ENCODE measurements at regions not wholly inside any gene's neighbourhood (a gene's known extent, or its start where the extent isn't known, plus 50 kb on each side); places are given as distances from the start of the nearest gene placed in this dataset.

DNA sequence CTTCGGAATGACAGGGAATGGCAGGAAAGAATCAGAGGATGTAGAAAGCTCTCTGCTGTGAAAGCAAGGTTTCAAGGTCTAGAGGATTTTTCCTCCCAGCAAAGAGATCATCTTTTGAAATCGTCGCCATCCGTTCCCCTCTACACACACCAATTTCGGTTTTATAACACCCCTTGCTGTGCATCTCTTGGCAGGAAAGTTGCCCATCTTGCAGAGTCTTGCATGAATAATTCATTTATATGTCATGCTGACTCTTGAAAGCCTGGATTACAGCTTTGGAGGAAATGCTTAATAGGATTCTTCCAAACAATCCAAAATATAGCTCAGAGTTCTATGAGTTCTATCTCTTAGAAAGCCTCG, 262.7 kb downstream of the CHL1 start:
- no peaks in the 10 kb centered on the region for H3K27me3 ChIP-seq (ENCODE audit: low read depth, low read length)
- H3K9me3 ChIP-seq (ENCODE audit: control insufficient read depth in 1 of 2, low read length in 2 of 2), result no peaks in the 10 kb centered on the region
- H3K27ac ChIP-seq (ENCODE audit: low read length), result no peak overlapping the region
- no peaks in the 10 kb centered on the region for H3K36me3 ChIP-seq (ENCODE audit: control insufficient read depth in 1 of 2, insufficient read depth in 2 of 2, low read length in 2 of 2)
- H3K4me1 ChIP-seq (ENCODE audit: control insufficient read depth in 1 of 2, insufficient read depth in 2 of 2, low read length in 2 of 2), result no peaks in the 10 kb centered on the region
- no peak overlapping the region for H3K4me3 ChIP-seq (ENCODE audit: low read depth in 1 of 2, low read length in 2 of 2)

DNA sequence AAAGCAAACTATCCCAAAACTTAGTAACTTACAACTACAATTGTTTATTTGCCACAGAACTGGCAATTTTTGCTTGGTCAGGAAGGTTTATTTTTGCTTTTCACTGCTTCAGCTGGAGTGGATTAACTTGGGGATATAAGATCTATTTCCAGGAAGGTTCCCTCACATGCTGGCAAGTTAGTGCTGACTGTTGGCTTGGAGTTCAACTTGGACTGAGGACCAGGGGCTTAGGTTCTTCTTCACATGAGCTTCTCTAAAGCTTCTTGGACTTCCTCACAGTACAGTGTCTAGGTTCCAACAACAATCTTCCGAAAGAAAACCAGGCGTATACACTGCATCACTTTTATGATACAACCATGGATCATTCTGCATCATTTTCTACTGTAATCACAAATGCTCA, 264.4 kb downstream of the CHL1 start:
- no peak overlapping the region for H3K27ac ChIP-seq (ENCODE audit: low read length)

DNA sequence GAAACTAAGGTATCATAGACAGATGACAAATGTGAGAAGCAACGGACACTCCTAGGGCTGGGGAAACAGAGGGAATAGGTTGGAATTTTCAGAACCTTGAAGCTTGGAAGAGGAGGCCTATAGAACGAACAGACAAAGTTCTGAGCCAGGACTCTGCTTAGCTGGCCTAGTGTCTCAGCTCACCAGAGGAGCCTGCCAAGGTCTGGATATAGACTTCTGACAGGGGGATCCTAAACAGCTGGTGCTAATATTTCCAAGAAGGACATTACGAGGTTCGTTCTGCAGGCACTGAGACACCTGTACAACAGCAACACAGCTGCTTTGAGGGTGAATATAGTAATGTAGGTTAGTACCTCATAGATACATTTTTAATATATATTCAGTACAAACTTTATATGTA, 266.3 kb downstream of the CHL1 start:
- no peaks in the 10 kb centered on the region for H3K36me3 ChIP-seq (ENCODE audit: control insufficient read depth in 1 of 2, insufficient read depth in 2 of 2, low read length in 2 of 2)
- H3K27me3 ChIP-seq (ENCODE audit: low read depth, low read length), result no peaks in the 10 kb centered on the region
- H3K4me3 ChIP-seq (ENCODE audit: low read depth in 1 of 2, low read length in 2 of 2), result no peak overlapping the region
- no peaks in the 10 kb centered on the region for H3K9me3 ChIP-seq (ENCODE audit: control insufficient read depth in 1 of 2, low read length in 2 of 2)
- H3K4me1 ChIP-seq (ENCODE audit: control insufficient read depth in 1 of 2, insufficient read depth in 2 of 2, low read length in 2 of 2), result no peaks in the 10 kb centered on the region
- no peak overlapping the region for H3K27ac ChIP-seq (ENCODE audit: low read length)

More for the DNA sequence above, 264.4 kb downstream of the CHL1 start:
- Histone ChIP-seq H3K36me3 (ENCODE audit: control insufficient read depth in 1 of 2, insufficient read depth in 2 of 2, low read length in 2 of 2) (no peaks in the 10 kb centered on the region), H3K4me3 (ENCODE audit: low read depth in 1 of 2, low read length in 2 of 2) (no peak overlapping the region), H3K9me3 (ENCODE audit: control insufficient read depth in 1 of 2, low read length in 2 of 2) (no peaks in the 10 kb centered on the region), H3K4me1 (ENCODE audit: control insufficient read depth in 1 of 2, insufficient read depth in 2 of 2, low read length in 2 of 2) (no peaks in the 10 kb centered on the region), H3K27me3 (ENCODE audit: low read depth, low read length) (no peaks in the 10 kb centered on the region)

DNA sequence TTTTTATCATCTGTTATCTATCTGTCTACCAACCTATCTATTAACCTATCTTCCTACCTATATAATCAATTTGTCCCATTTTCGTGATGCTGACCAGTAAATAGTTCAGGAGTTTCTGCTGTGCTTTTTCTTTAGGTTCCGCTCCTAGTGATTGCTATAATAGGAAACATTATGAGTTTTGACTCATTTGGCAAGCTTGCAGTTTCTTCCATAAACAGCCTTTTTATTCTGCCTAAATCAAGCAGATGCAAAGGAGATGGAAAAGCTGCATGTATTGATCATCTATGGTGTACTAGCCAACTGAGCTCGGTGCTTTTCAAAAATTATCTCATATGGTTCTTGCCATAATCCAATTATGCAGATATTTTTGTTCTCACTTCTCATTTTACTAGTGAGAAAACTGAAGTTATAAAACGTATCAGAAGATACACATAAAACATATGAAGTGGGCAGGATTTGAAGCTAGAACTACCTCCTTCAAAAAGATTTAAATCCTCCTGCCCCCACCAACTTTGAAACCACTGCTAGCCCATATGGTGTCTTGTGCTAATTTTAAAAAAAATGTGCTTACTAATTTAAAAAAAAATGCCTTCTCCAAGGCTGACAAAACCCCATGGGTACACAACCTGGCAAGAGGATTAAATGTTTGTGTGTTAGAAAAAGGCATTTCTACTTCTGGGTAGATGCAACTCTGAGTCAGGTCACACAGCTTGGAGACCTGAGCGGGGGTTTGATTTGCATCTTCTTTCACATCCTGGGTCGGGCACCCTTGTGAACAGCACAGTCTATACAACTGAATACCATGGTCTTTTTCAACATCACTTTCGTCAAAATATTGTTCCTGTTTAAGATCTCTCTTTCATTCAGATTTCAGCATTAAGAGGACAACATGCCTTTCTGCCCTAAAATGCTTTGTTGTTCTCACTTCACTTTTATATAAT, 267.0 kb downstream of the CHL1 start:
- Histone ChIP-seq H3K27me3 (ENCODE audit: low read depth, low read length) (no peaks in the 10 kb centered on the region), H3K36me3 (ENCODE audit: control insufficient read depth in 1 of 2, insufficient read depth in 2 of 2, low read length in 2 of 2) (no peaks in the 10 kb centered on the region), H3K4me1 (ENCODE audit: control insufficient read depth in 1 of 2, insufficient read depth in 2 of 2, low read length in 2 of 2) (no peaks in the 10 kb centered on the region), H3K9me3 (ENCODE audit: control insufficient read depth in 1 of 2, low read length in 2 of 2) (no peaks in the 10 kb centered on the region), H3K4me3 (ENCODE audit: low read depth in 1 of 2, low read length in 2 of 2) (no peak overlapping the region), H3K27ac (ENCODE audit: low read length) (no peak overlapping the region)

DNA sequence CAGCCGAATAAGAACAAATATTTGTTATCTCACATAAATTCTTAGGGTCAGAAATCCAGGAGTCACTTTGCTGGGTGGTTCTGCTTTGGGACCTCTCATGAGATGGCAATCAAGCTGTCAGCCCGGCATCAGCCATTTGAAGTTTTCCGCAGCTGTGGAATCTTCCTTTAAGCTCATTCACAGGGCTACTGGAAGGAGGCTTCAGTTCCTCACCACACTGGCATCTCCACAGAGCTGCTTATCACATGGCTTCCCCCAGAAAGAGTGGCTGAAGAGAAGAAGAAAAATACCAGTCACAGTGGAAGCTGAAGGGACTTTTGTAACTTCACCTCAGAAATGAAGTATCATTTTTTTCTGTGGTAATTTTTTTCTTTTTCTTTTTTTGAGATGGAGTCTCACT, 267.7 kb downstream of the CHL1 start:
- no peaks in the 10 kb centered on the region for H3K4me1 ChIP-seq (ENCODE audit: control insufficient read depth in 1 of 2, insufficient read depth in 2 of 2, low read length in 2 of 2)
- no peaks in the 10 kb centered on the region for H3K36me3 ChIP-seq (ENCODE audit: control insufficient read depth in 1 of 2, insufficient read depth in 2 of 2, low read length in 2 of 2)
- no peak overlapping the region for H3K27ac ChIP-seq (ENCODE audit: low read length)
- no peak overlapping the region for H3K4me3 ChIP-seq (ENCODE audit: low read depth in 1 of 2, low read length in 2 of 2)
- no peaks in the 10 kb centered on the region for H3K9me3 ChIP-seq (ENCODE audit: control insufficient read depth in 1 of 2, low read length in 2 of 2)
- H3K27me3 ChIP-seq (ENCODE audit: low read depth, low read length), result no peaks in the 10 kb centered on the region

DNA sequence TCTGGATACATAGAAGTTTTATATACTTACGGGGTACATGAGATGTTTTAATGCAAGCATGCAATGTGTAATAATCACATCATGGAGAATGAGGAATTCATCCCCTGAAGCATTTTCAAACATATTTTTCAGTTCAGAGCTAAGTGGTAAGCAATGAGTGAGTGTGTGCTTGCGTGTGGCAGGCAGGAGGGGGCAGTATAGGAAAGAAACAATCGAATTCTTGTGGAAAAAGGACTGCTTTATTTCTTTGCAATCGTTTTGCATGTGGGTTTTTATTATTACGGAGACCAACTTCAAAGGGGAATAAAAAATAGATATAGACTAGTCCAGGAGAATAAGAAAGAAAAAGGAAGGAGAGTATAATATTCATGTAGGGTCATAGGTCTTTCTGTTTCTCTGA, 271.6 kb downstream of the CHL1 start:
- Histone ChIP-seq H3K4me3 (ENCODE audit: low read depth in 1 of 2, low read length in 2 of 2) (no peak overlapping the region), H3K36me3 (ENCODE audit: control insufficient read depth in 1 of 2, insufficient read depth in 2 of 2, low read length in 2 of 2) (no peaks in the 10 kb centered on the region), H3K27ac (ENCODE audit: low read length) (no peak overlapping the region), H3K9me3 (ENCODE audit: control insufficient read depth in 1 of 2, low read length in 2 of 2) (peaks cover 0 to 2% of the 10 kb centered on the region in 2 donors), H3K4me1 (ENCODE audit: control insufficient read depth in 1 of 2, insufficient read depth in 2 of 2, low read length in 2 of 2) (no peaks in the 10 kb centered on the region), H3K27me3 (ENCODE audit: low read depth, low read length) (no peaks in the 10 kb centered on the region)

DNA sequence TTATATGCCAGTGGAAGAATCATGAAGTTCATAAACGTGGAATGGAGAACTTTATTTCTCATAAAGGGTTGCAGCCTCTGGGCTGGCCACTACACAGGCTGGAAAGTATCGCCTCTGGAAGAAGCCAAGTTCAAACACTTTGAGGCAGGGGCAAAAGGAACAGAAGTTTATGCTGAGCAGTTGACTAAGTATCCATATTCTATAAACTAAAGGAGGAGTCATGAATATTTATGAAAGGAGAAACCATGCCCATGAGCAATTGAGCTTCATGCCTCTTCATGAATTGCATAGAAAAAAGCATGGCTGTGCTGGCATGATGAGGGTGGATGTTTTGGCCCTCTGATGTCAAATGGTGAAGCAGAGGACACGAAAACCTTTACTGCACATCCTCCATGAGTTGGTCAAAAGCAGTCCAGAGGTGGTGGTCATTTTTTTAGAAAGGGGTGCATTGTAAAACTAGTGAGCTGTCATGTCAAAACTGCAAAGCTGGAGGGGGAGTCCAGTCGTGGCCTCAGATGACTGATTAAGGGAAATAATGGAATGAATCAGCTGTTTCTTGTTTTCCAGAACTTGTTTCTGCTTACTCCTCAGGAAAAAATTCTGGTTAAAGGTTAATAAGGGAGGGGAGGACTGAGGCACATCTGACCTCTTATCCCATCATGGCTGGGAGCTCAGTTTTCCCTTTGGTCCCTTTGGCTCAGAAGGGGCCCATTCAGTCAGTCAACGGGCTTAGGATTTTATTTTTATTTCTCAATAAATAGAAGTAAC, 276.7 kb downstream of the CHL1 start:
- Histone ChIP-seq H3K4me1 (ENCODE audit: control insufficient read depth in 1 of 2, insufficient read depth in 2 of 2, low read length in 2 of 2) (no peaks in the 10 kb centered on the region), H3K27ac (ENCODE audit: low read length) (no peak overlapping the region), H3K27me3 (ENCODE audit: low read depth, low read length) (no peaks in the 10 kb centered on the region), H3K4me3 (ENCODE audit: low read depth in 1 of 2, low read length in 2 of 2) (no peak overlapping the region), H3K9me3 (ENCODE audit: control insufficient read depth in 1 of 2, low read length in 2 of 2) (peaks cover 0 to 6% of the 10 kb centered on the region in 2 donors), H3K36me3 (ENCODE audit: control insufficient read depth in 1 of 2, insufficient read depth in 2 of 2, low read length in 2 of 2) (no peaks in the 10 kb centered on the region)

DNA sequence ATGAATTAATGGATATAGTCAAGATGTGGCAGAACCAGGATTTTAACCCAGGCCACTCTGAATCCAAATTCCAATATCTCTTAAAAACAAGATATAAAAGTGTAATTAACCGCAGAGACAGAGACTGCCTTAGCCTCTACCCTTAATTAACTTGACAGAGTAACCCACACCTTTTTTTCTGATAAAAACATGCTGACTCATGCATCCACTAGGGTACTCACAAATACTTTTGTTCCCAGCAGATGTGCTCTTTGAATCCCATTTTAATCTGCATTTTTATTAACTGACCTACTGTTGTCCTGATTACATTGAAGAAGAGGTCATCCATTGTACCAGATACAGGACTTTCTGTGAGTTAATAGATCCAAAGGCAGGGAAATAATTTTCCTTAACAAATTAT, 278.3 kb downstream of the CHL1 start:
- H3K27ac ChIP-seq (ENCODE audit: low read length), result no peak overlapping the region
- no peaks in the 10 kb centered on the region for H3K4me1 ChIP-seq (ENCODE audit: control insufficient read depth in 1 of 2, insufficient read depth in 2 of 2, low read length in 2 of 2)
- H3K27me3 ChIP-seq (ENCODE audit: low read depth, low read length), result no peaks in the 10 kb centered on the region
- peaks cover 0 to 6% of the 10 kb centered on the region in 2 donors for H3K9me3 ChIP-seq (ENCODE audit: control insufficient read depth in 1 of 2, low read length in 2 of 2)
- H3K4me3 ChIP-seq (ENCODE audit: low read depth in 1 of 2, low read length in 2 of 2), result no peak overlapping the region
- no peaks in the 10 kb centered on the region for H3K36me3 ChIP-seq (ENCODE audit: control insufficient read depth in 1 of 2, insufficient read depth in 2 of 2, low read length in 2 of 2)

DNA sequence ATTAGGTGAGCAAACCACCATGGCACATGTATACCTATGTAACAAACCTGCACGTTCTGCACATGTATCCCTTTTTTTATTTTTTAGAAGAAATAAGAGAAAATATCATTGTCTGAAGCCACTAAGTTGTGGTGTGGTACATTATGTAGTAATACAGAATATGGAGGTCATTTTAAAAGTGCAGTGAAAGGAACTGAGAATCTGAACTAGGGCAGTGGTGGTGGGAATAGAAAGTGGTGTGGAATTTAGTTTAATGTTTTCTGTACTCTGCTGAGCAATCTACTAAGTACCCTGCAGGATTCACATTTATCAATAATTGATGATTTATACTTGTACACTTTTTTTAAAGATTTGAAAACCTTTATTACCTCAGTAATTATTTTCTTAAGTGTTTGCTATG, 283.5 kb downstream of the CHL1 start:
- H3K36me3 ChIP-seq (ENCODE audit: control insufficient read depth in 1 of 2, insufficient read depth in 2 of 2, low read length in 2 of 2), result no peaks in the 10 kb centered on the region
- no peaks in the 10 kb centered on the region for H3K27me3 ChIP-seq (ENCODE audit: low read depth, low read length)
- H3K9me3 ChIP-seq (ENCODE audit: control insufficient read depth in 1 of 2, low read length in 2 of 2), result peaks cover 0 to 4% of the 10 kb centered on the region in 2 donors
- no peak overlapping the region for H3K27ac ChIP-seq (ENCODE audit: low read length)
- no peak overlapping the region for H3K4me3 ChIP-seq (ENCODE audit: low read depth in 1 of 2, low read length in 2 of 2)
- H3K4me1 ChIP-seq (ENCODE audit: control insufficient read depth in 1 of 2, insufficient read depth in 2 of 2, low read length in 2 of 2), result no peaks in the 10 kb centered on the region

DNA sequence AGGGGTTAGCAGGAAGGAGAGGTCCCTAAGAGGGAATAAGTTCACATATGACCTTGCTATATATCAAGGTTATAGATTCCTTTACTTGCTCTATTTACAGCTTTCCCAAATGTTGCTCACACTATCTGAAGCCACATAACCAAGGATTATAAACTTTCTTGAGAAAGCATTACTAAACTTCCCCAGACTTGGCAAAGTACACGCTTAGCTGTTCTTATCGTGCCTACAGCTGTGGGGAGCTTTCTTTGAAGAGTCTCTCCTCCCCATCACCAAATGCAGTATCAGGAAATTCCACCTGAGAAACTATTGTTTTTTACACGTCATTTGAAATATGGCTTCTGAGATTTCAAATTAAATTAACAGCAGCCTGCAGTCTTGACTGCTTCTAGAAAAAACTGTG, 284.5 kb downstream of the CHL1 start:
- Histone ChIP-seq H3K36me3 (ENCODE audit: control insufficient read depth in 1 of 2, insufficient read depth in 2 of 2, low read length in 2 of 2) (no peaks in the 10 kb centered on the region), H3K27ac (ENCODE audit: low read length) (no peak overlapping the region), H3K4me1 (ENCODE audit: control insufficient read depth in 1 of 2, insufficient read depth in 2 of 2, low read length in 2 of 2) (no peaks in the 10 kb centered on the region), H3K9me3 (ENCODE audit: control insufficient read depth in 1 of 2, low read length in 2 of 2) (peaks cover 0 to 4% of the 10 kb centered on the region in 2 donors), H3K4me3 (ENCODE audit: low read depth in 1 of 2, low read length in 2 of 2) (no peak overlapping the region), H3K27me3 (ENCODE audit: low read depth, low read length) (no peaks in the 10 kb centered on the region)

DNA sequence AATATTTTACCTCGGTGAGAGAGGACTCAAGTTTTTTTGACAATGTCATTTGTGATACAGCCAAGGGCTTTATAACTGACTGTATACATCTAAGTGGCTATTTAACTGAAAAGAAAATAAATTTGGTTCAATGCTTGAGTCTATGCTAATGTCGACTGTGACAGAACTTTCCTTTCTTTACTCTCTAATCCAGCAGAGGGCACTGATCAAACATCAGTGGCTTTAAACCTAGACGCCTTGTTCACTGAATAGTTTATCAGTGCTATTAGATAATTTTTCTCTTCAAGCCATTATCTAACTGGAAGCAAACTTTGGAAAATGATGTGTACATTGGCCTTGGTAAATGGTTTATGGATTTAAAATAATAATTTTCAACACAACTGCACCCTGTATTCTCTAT, 285.1 kb downstream of the CHL1 start:
- H3K27ac ChIP-seq (ENCODE audit: low read length), result no peak overlapping the region
- no peaks in the 10 kb centered on the region for H3K4me1 ChIP-seq (ENCODE audit: control insufficient read depth in 1 of 2, insufficient read depth in 2 of 2, low read length in 2 of 2)

More for the DNA sequence above, 285.1 kb downstream of the CHL1 start:
- Histone ChIP-seq H3K4me3 (ENCODE audit: low read depth in 1 of 2, low read length in 2 of 2) (no peak overlapping the region), H3K27me3 (ENCODE audit: low read depth, low read length) (no peaks in the 10 kb centered on the region), H3K36me3 (ENCODE audit: control insufficient read depth in 1 of 2, insufficient read depth in 2 of 2, low read length in 2 of 2) (no peaks in the 10 kb centered on the region), H3K9me3 (ENCODE audit: control insufficient read depth in 1 of 2, low read length in 2 of 2) (peaks cover 0 to 4% of the 10 kb centered on the region in 2 donors)

All from muscle layer of duodenum (tissue), 2 donors.